H9 (cell line): ENCODE measurements at regions not wholly inside any gene's neighbourhood (a gene's known extent, or its start where the extent isn't known, plus 50 kb on each side); places are given as distances from the start of the nearest gene placed in this dataset.

Source experiments
- DNase-seq: peaks from one replicate; pipeline ENCODE4 v3.0.0-alpha.2; 2017
- H2AFZ ChIP-seq: one replicate; pipeline ENCODE4 v1.6.1; 2013; ENCODE audit warnings: mild to moderate bottlenecking, low read length, control low read depth, moderate library complexity
- H2AK5ac ChIP-seq: 2 replicates; pipeline ENCODE4 v1.6.1; 2013; ENCODE audit warnings: low read length, control low read depth, mixed read lengths; ENCODE audit not compliant: insufficient read length
- H2BK120ac ChIP-seq: one replicate; pipeline ENCODE4 v1.6.1; 2013; ENCODE audit warnings: low read depth, mild to moderate bottlenecking, low read length, control low read depth, inconsistent platforms; ENCODE audit not compliant: poor library complexity, severe bottlenecking
- H2BK12ac ChIP-seq: 2 replicates; pipeline ENCODE4 v1.6.1; 2013; ENCODE audit warnings: low read length, control low read depth, mixed read lengths, low read depth; ENCODE audit not compliant: insufficient read length
- H2BK15ac ChIP-seq: 2 replicates; pipeline ENCODE4 v1.6.1; 2013; ENCODE audit warnings: low read depth, low read length, control low read depth
- H2BK20ac ChIP-seq: one replicate; pipeline ENCODE4 v1.6.1; 2013; ENCODE audit warnings: low read depth, mild to moderate bottlenecking, low read length, control low read depth, inconsistent platforms; ENCODE audit not compliant: poor library complexity, severe bottlenecking
- H2BK5ac ChIP-seq: 2 replicates; pipeline ENCODE4 v1.6.1; 2013; ENCODE audit warnings: low read length, control low read depth, mixed read lengths; ENCODE audit not compliant: insufficient read length
- H3K14ac ChIP-seq: 2 replicates; pipeline ENCODE4 v1.6.1; 2013; ENCODE audit warnings: low read length, control low read depth; ENCODE audit not compliant: insufficient read depth
- H3K18ac ChIP-seq: 2 replicates; pipeline ENCODE4 v1.6.1; 2013; ENCODE audit warnings: low read depth, mild to moderate bottlenecking, mixed read lengths, low read length, control low read depth; ENCODE audit not compliant: insufficient read length
- H3K23ac ChIP-seq: 2 replicates; pipeline ENCODE4 v1.6.1; 2013; ENCODE audit warnings: low read length, control low read depth, mixed read lengths, low read depth; ENCODE audit not compliant: insufficient read length
- H3K23me2 ChIP-seq: 2 replicates; pipeline ENCODE4 v1.6.1; 2013; ENCODE audit warnings: low read depth, mild to moderate bottlenecking, mixed read lengths, low read length, control low read depth; ENCODE audit not compliant: insufficient read length, poor library complexity, severe bottlenecking
- H3K27ac ChIP-seq: 2 replicates; pipeline ENCODE4 v1.5.1; 2013; ENCODE audit warnings: low read length, control low read depth, mixed read lengths, low read depth; ENCODE audit not compliant: insufficient read length
- H3K27me3 ChIP-seq: 2 replicates; pipeline ENCODE4 v1.6.1; 2013; ENCODE audit warnings: low read length, control low read depth, inconsistent platforms; ENCODE audit not compliant: insufficient read depth
- H3K4ac ChIP-seq: 2 replicates; pipeline ENCODE4 v1.6.1; 2013; ENCODE audit warnings: low read depth, mild to moderate bottlenecking, control low read depth, inconsistent platforms, low read length, moderate library complexity
- H3K4me1 ChIP-seq: 2 replicates; pipeline ENCODE4 v1.6.1; 2013; ENCODE audit warnings: low read length, control low read depth, inconsistent platforms; ENCODE audit not compliant: insufficient read depth
- H3K4me2 ChIP-seq: 2 replicates; pipeline ENCODE4 v1.6.1; 2013; ENCODE audit warnings: low read length, control low read depth, mixed read lengths; ENCODE audit not compliant: insufficient read length, insufficient read depth
- H3K56ac ChIP-seq: 2 replicates; pipeline ENCODE4 v1.6.1; 2013; ENCODE audit warnings: low read depth, mild to moderate bottlenecking, mixed read lengths, low read length, control low read depth; ENCODE audit not compliant: insufficient read length
- H3K79me1 ChIP-seq: 2 replicates; pipeline ENCODE4 v1.6.1; 2013; ENCODE audit warnings: low read depth, mild to moderate bottlenecking, moderate library complexity, low read length, control low read depth, inconsistent platforms; ENCODE audit not compliant: insufficient read depth, poor library complexity, severe bottlenecking
- H3K79me2 ChIP-seq: 2 replicates; pipeline ENCODE4 v1.6.1; 2013; ENCODE audit warnings: low read length, control low read depth, inconsistent platforms; ENCODE audit not compliant: insufficient read depth
- H3K9ac ChIP-seq: 2 replicates; pipeline ENCODE4 v1.6.1; 2013; ENCODE audit warnings: low read length, control low read depth, mixed read lengths; ENCODE audit not compliant: insufficient read length; ENCODE audit errors: extremely low read depth
- H3K9me3 ChIP-seq: one replicate; pipeline ENCODE4 v1.6.1; 2013; ENCODE audit warnings: low read depth, low read length, inconsistent platforms; ENCODE audit not compliant: control insufficient read depth
- H3T11ph ChIP-seq: one replicate; pipeline ENCODE4 v1.6.1; 2013; ENCODE audit warnings: mild to moderate bottlenecking, low read length, control low read depth, inconsistent platforms
- H4K20me1 ChIP-seq: one replicate; pipeline ENCODE4 v1.6.1; 2013; ENCODE audit not compliant: control insufficient read depth, insufficient read length, insufficient read depth
- H4K5ac ChIP-seq: 2 replicates; pipeline ENCODE4 v1.6.1; 2013; ENCODE audit warnings: low read depth, mild to moderate bottlenecking, mixed read lengths, low read length, control low read depth; ENCODE audit not compliant: insufficient read length
- H4K8ac ChIP-seq: replicated peaks from 2 replicates; pipeline ENCODE4 v1.6.1; 2013; ENCODE audit warnings: low read length, control low read depth, mixed read lengths, low read depth; ENCODE audit not compliant: insufficient read length
- H4K91ac ChIP-seq: 2 replicates; pipeline ENCODE4 v1.6.1; 2013; ENCODE audit warnings: low read depth, mild to moderate bottlenecking, moderate library complexity, mixed read lengths, low read length, control low read depth; ENCODE audit not compliant: insufficient read length
- H3K27ac Mint-ChIP-seq, 3 experiments: 2 replicates in 2 of 3; 3 replicates in 1 of 3; pipeline ENCODE4 v1.8.0; 2020 to 2021; ENCODE audit warnings: mixed read lengths in 3 of 3, mild to moderate bottlenecking in 1 of 3, moderate library complexity in 1 of 3
- H3K27me3 Mint-ChIP-seq: 2 replicates; pipeline ENCODE4 v1.8.0; 2021; ENCODE audit warnings: low read depth, mild to moderate bottlenecking, moderate library complexity, mixed read lengths
- H3K36me3 Mint-ChIP-seq, 3 experiments: 2 replicates in 2 of 3; 3 replicates in 1 of 3; pipeline ENCODE4 v1.8.0; 2020 to 2021; ENCODE audit warnings: low read depth in 3 of 3, mixed read lengths in 3 of 3; ENCODE audit not compliant: insufficient read depth in 1 of 3
- H3K4me1 Mint-ChIP-seq, 2 experiments: 2 replicates each; pipeline ENCODE4 v1.8.0; 2020; ENCODE audit warnings: mixed read lengths in 2 of 2
- H3K4me3 Mint-ChIP-seq, 2 experiments: 2 replicates in 1 of 2; 3 replicates in 1 of 2; pipeline ENCODE4 v1.8.0; 2020 to 2021; ENCODE audit warnings: mild to moderate bottlenecking in 2 of 2, mixed read lengths in 2 of 2, moderate library complexity in 1 of 2
- H3K9me3 Mint-ChIP-seq, 2 experiments: 2 replicates in 1 of 2; 3 replicates in 1 of 2; pipeline ENCODE4 v1.8.0; 2020; ENCODE audit warnings: mild to moderate bottlenecking in 2 of 2, mixed read lengths in 2 of 2, moderate library complexity in 1 of 2
- CTCF ChIP-seq: fragments of 200-600 bp; sonication (generic); conservative IDR thresholded peaks from 3 replicates; pipeline ENCODE4 v1.8.0; 2021; ENCODE audit warnings: antibody characterized with exemption, mild to moderate bottlenecking
- WGBS: extraction: QIAGEN DNeasy Blood & Tissue Kit; methylation state at CpG from one replicate; pipeline ENCODE4 v1.1.7; 2013; ENCODE audit warnings: missing lambda C conversion rate, low lambda C conversion rate, mixed read lengths; ENCODE audit not compliant: insufficient read length; ENCODE audit errors: extremely low coverage; 5-methylcytosine and 5-hydroxymethylcytosine counted together

- Histone ChIP-seq H4K20me1 (no peaks in the 10 kb centered on the region), H4K8ac (no peak overlapping the region), H3K4ac (no peak overlapping the region), H3K4me1 (no peaks in the 10 kb centered on the region), H3K56ac (no peak overlapping the region), H3K23ac (no peak overlapping the region), H3K79me2 (no peaks in the 10 kb centered on the region), H2BK5ac (no peak overlapping the region), H2BK120ac (no peak overlapping the region), H4K5ac (no peak overlapping the region), H3K9ac (no peak overlapping the region), H2BK20ac (no peak overlapping the region), H2BK12ac (no peak overlapping the region), H3K4me2 (no peak overlapping the region), H3K18ac (no peak overlapping the region), H3K23me2 (no peaks in the 10 kb centered on the region), H2AK5ac (no peak overlapping the region), H3T11ph (no peak overlapping the region), H3K14ac (no peak overlapping the region), H3K27ac (no peak overlapping the region), H2BK15ac (no peak overlapping the region), H3K27me3 (no peaks in the 10 kb centered on the region), H3K9me3 (no peaks in the 10 kb centered on the region), H3K79me1 (no peaks in the 10 kb centered on the region), H2AFZ (no peak overlapping the region), H4K91ac (no peak overlapping the region)
- Mint-ChIP-seq H3K36me3 (no peaks in the 10 kb centered on the region; a peak in 1 of 7 replicates), H3K9me3 (no peaks in the 10 kb centered on the region), H3K27ac (no peak overlapping the region), H3K27me3 (no peaks in the 10 kb centered on the region), H3K4me3 (no peak overlapping the region), H3K4me1 (no peaks in the 10 kb centered on the region)
- no peak for DNase-seq
- no CpG with 5 or more reads among the region's 2 CpGs for WGBS
- no peak for TF ChIP-seq CTCF
These were observed 929.5 kb upstream of the ROBO1 start for GRCh38 chr3:80697291-80697690.
